Astrocyte (in vitro differentiated cells and primary cell): ENCODE measurements at regions not wholly inside any gene's neighbourhood (a gene's known extent, or its start where the extent isn't known, plus 50 kb on each side); places are given as distances from the start of the nearest gene placed in this dataset.

ENCODE experiments used
- DNase-seq: peaks from one replicate; pipeline ENCODE4 v3.0.0-alpha.2; 2010; ENCODE audit warnings: low read depth
- FAIRE-seq: peaks from 2 replicates; lab custom pipeline; 2011; peaks lifted over from hg19 to GRCh38; lab: Jason Lieb, UNC
- H2AFZ ChIP-seq: 2 replicates; pipeline ENCODE4 v1.6.0; 2012; ENCODE audit warnings: low read depth, low read length, inconsistent platforms
- H3K27ac ChIP-seq: 2 replicates; pipeline ENCODE4 v1.5.1; 2011; ENCODE audit warnings: low read depth, low read length, inconsistent platforms
- H3K27me3 ChIP-seq: 2 replicates; pipeline ENCODE4 v1.6.0; 2011; ENCODE audit warnings: low read length, inconsistent platforms; ENCODE audit not compliant: insufficient read depth
- H3K36me3 ChIP-seq: 2 replicates; pipeline ENCODE4 v1.5.1; 2011; ENCODE audit warnings: low read length, inconsistent platforms; ENCODE audit not compliant: insufficient read depth
- H3K4me1 ChIP-seq: 2 replicates; pipeline ENCODE4 v1.5.1; 2011; ENCODE audit warnings: low read length, inconsistent platforms; ENCODE audit not compliant: insufficient read depth
- H3K4me2 ChIP-seq: 2 replicates; pipeline ENCODE4 v1.6.0; 2012; ENCODE audit warnings: low read length, inconsistent platforms
- H3K4me3 ChIP-seq: 2 replicates; pipeline ENCODE4 v1.5.1; 2011; ENCODE audit warnings: low read depth, mild to moderate bottlenecking, low read length, inconsistent platforms; ENCODE audit not compliant: insufficient read depth
- H3K79me2 ChIP-seq: 2 replicates; pipeline ENCODE4 v1.6.0; 2012; ENCODE audit warnings: mild to moderate bottlenecking, low read length, inconsistent platforms; ENCODE audit not compliant: insufficient read depth
- H3K9ac ChIP-seq: 2 replicates; pipeline ENCODE4 v1.6.0; 2012; ENCODE audit warnings: mild to moderate bottlenecking, low read length, inconsistent platforms
- H3K9me3 ChIP-seq: 2 replicates; pipeline ENCODE4 v1.5.1; 2012; ENCODE audit warnings: low read depth, mild to moderate bottlenecking, low read length, inconsistent platforms; ENCODE audit not compliant: insufficient read depth
- H4K20me1 ChIP-seq: 2 replicates; pipeline ENCODE4 v1.6.0; 2012; ENCODE audit warnings: low read length, inconsistent platforms; ENCODE audit not compliant: insufficient read depth
- H3K27ac Mint-ChIP-seq: one replicate; pipeline ENCODE4 v1.8.0; 2021; ENCODE audit warnings: mild to moderate bottlenecking, mixed read lengths; ENCODE audit not compliant: unreplicated experiment
- H3K27me3 Mint-ChIP-seq: one replicate; pipeline ENCODE4 v1.8.0; 2021; ENCODE audit warnings: low read depth, mixed read lengths; ENCODE audit not compliant: unreplicated experiment
- H3K36me3 Mint-ChIP-seq: one replicate; pipeline ENCODE4 v1.8.0; 2021; ENCODE audit warnings: low read depth, mixed read lengths; ENCODE audit not compliant: unreplicated experiment
- H3K4me1 Mint-ChIP-seq: one replicate; pipeline ENCODE4 v1.8.0; 2021; ENCODE audit warnings: low read depth, mixed read lengths; ENCODE audit not compliant: unreplicated experiment
- H3K4me3 Mint-ChIP-seq: one replicate; pipeline ENCODE4 v1.8.0; 2021; ENCODE audit warnings: mild to moderate bottlenecking, moderate library complexity, mixed read lengths; ENCODE audit not compliant: unreplicated experiment
- H3K9me3 Mint-ChIP-seq: one replicate; pipeline ENCODE4 v1.8.0; 2021; ENCODE audit warnings: mild to moderate bottlenecking, mixed read lengths; ENCODE audit not compliant: unreplicated experiment
- CTCF ChIP-seq: IDR thresholded peaks from 2 replicates; pipeline ENCODE4 v1.5.1; 2011; ENCODE audit warnings: low read depth, mild to moderate bottlenecking, inconsistent platforms, low read length, moderate library complexity; ENCODE audit not compliant: insufficient read depth
- EZH2 ChIP-seq: IDR thresholded peaks from 2 replicates; pipeline ENCODE4 v1.6.1; 2012; ENCODE audit warnings: mild to moderate bottlenecking, low read length, inconsistent platforms; ENCODE audit not compliant: insufficient read depth

GRCh38 chr2:19607931-19608771, 249.7 kb upstream of the OSR1 start:
- H4K20me1 ChIP-seq: no peaks in the 10 kb centered on the region
- peaks cover 35% of the 10 kb centered on the region for H3K4me1 ChIP-seq
- H3K9ac ChIP-seq: peak overlapping the region; percentile 39
- H3K4me2 ChIP-seq: peak overlapping the region; percentile 64
- H3K4me3 ChIP-seq: no peak overlapping the region
- Mint-ChIP-seq H3K27ac (peak overlapping the region; percentile 60), H3K4me1 (peaks cover 36% of the 10 kb centered on the region), H3K36me3 (no peaks in the 10 kb centered on the region), H3K27me3 (peaks cover 2% of the 10 kb centered on the region), H3K9me3 (peaks cover 8% of the 10 kb centered on the region), H3K4me3 (no peak overlapping the region)
- no peaks in the 10 kb centered on the region for H3K27me3 ChIP-seq
- H3K36me3 ChIP-seq: no peaks in the 10 kb centered on the region
- peak; percentile 56 for FAIRE-seq
- H2AFZ ChIP-seq: no peak overlapping the region
- H3K27ac ChIP-seq: peak overlapping the region; percentile 84
- TF ChIP-seq CTCF (no peak), EZH2 (no peak)
- peak; percentile 87 for DNase-seq
- no peaks in the 10 kb centered on the region for H3K79me2 ChIP-seq
- H3K9me3 ChIP-seq: no peaks in the 10 kb centered on the region

DNA sequence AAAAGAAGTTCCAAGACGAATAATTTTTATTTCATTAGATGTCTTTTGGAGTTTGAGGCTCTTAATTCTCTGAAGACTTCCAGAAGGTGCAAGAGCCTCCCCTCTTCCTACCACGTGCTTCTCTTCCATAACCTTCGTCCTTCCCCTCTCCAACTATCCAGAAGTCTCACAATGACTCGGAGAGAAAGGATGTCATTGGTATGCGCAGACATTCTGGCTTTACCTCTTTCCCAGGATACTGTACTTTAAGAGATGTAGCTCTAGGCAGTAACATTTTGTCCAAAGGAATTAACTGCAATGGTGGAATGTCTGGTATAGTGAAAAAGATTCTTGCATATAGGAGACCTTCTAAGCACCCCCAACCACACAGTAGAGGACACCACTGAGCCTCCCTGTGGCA, 249.0 kb upstream of the OSR1 start:
- Histone ChIP-seq H3K36me3 (no peaks in the 10 kb centered on the region), H4K20me1 (no peaks in the 10 kb centered on the region), H3K4me1 (peaks cover 34% of the 10 kb centered on the region), H3K27me3 (no peaks in the 10 kb centered on the region), H3K9ac (peak overlapping the region; percentile 39), H3K4me3 (no peak overlapping the region), H2AFZ (no peak overlapping the region), H3K79me2 (no peaks in the 10 kb centered on the region), H3K4me2 (peak overlapping the region; percentile 64), H3K9me3 (no peaks in the 10 kb centered on the region), H3K27ac (peak overlapping the region; percentile 84)
- peak; percentile 50 for DNase-seq
- peak overlapping the region; percentile 60 for H3K27ac Mint-ChIP-seq
- peaks cover 2% of the 10 kb centered on the region for H3K27me3 Mint-ChIP-seq
- H3K9me3 Mint-ChIP-seq: peaks cover 8% of the 10 kb centered on the region
- H3K4me3 Mint-ChIP-seq: no peak overlapping the region
- H3K36me3 Mint-ChIP-seq: no peaks in the 10 kb centered on the region
- H3K4me1 Mint-ChIP-seq: peaks cover 36% of the 10 kb centered on the region
- TF ChIP-seq EZH2: no peak
- no peak for TF ChIP-seq CTCF
- no peak for FAIRE-seq

DNA sequence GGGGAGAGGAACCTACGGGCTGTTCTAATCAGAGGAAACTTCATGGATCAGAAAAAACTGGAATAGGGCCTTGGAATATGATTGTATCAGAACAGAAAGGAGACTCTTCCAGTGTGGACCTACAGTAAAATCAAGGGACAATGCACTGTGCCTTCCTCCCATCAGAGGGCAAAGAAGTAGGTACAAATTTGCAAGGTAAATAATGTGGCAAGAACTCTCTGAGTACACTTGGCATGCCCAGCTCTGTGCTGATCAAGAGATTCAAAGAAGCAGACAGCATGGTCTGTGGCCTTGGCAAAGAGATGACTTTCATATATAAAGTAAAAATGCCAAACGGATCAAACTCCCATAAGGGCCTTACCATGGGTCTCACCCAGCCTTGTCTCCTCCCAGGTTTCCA, 242.6 kb upstream of the OSR1 start:
- Histone ChIP-seq H3K9ac (no peak overlapping the region), H2AFZ (no peak overlapping the region), H3K36me3 (no peaks in the 10 kb centered on the region), H3K4me3 (no peak overlapping the region), H3K79me2 (no peaks in the 10 kb centered on the region), H3K27ac (no peak overlapping the region), H3K4me1 (no peaks in the 10 kb centered on the region), H4K20me1 (no peaks in the 10 kb centered on the region), H3K27me3 (peaks cover 4% of the 10 kb centered on the region), H3K9me3 (no peaks in the 10 kb centered on the region), H3K4me2 (no peak overlapping the region)
- Mint-ChIP-seq H3K9me3 (peaks cover 5% of the 10 kb centered on the region), H3K36me3 (no peaks in the 10 kb centered on the region), H3K27me3 (peaks cover 4% of the 10 kb centered on the region), H3K4me1 (peaks cover 2% of the 10 kb centered on the region), H3K27ac (no peak overlapping the region), H3K4me3 (no peak overlapping the region)
- DNase-seq (no peak), FAIRE-seq (no peak)
- TF ChIP-seq EZH2 (no peak), CTCF (no peak)
